CD14-positive monocyte (primary cell): ENCODE measurements at regions not wholly inside any gene's neighbourhood (a gene's known extent, or its start where the extent isn't known, plus 50 kb on each side); places are given as distances from the start of the nearest gene placed in this dataset.

Source experiments
- DNase-seq, 3 donors: peaks; one replicate each; pipeline ENCODE4 v3.0.0-alpha.2; 2011 to 2022
- H2AFZ ChIP-seq: 2 replicates; pipeline ENCODE4 v1.6.0; 2012; ENCODE audit warnings: mild to moderate bottlenecking, low read depth, low read length, inconsistent platforms; ENCODE audit not compliant: insufficient read depth, poor library complexity, severe bottlenecking
- H3K27ac ChIP-seq, 2 donors: 1 replicate in 1 of 2; 2 replicates in 1 of 2; pipeline ENCODE4 v1.5.1; 2012 to 2013; ENCODE audit warnings: low read length in 2 of 2, control low read depth in 1 of 2, inconsistent platforms in 1 of 2, low read depth in 1 of 2, mild to moderate bottlenecking in 1 of 2
- H3K27me3 ChIP-seq, 2 donors: one replicate each; pipeline versions ENCODE4 v1.6.0 to v1.6.1; 2011 to 2013; ENCODE audit warnings: low read length in 2 of 2; ENCODE audit not compliant: control insufficient read depth in 2 of 2, insufficient read depth in 2 of 2
- H3K36me3 ChIP-seq, 2 donors: replicated peaks in 1 of 2; 1 replicate in 1 of 2; 2 replicates in 1 of 2; pipeline versions ENCODE4 v1.5.1 to v1.6.1; 2012 to 2013; ENCODE audit warnings: low read length in 2 of 2, control low read depth in 1 of 2, inconsistent platforms in 1 of 2, mild to moderate bottlenecking in 1 of 2; ENCODE audit not compliant: insufficient read depth in 2 of 2, control insufficient read depth in 1 of 2
- H3K4me1 ChIP-seq, 2 donors: 1 replicate in 1 of 2; 2 replicates in 1 of 2; pipeline versions ENCODE4 v1.5.1 to v1.6.1; 2012 to 2013; ENCODE audit warnings: low read length in 2 of 2, control low read depth in 1 of 2, inconsistent platforms in 1 of 2, mild to moderate bottlenecking in 1 of 2, moderate library complexity in 1 of 2; ENCODE audit not compliant: insufficient read depth in 2 of 2, control insufficient read depth in 1 of 2
- H3K4me2 ChIP-seq: replicated peaks from 2 replicates; pipeline ENCODE3; 2012; ENCODE audit warnings: low read length, moderate library complexity, mild to moderate bottlenecking; ENCODE audit not compliant: poor library complexity, severe bottlenecking; ENCODE audit errors: extremely low read depth
- H3K4me3 ChIP-seq, 3 experiments: fragments of 200-600 bp in 1 of 3; sonication (generic) in 1 of 3; replicated peaks in 1 of 3; 1 replicate in 2 of 3; 2 replicates in 1 of 3; pipeline ENCODE4 v1.5.1; 2011 to 2013; ENCODE audit warnings: low read length in 3 of 3, mild to moderate bottlenecking in 3 of 3, control low read depth in 2 of 3, low read depth in 2 of 3, inconsistent platforms in 1 of 3, moderate library complexity in 1 of 3
- H3K79me2 ChIP-seq: 2 replicates; pipeline ENCODE4 v1.6.0; 2012; ENCODE audit warnings: mild to moderate bottlenecking, control low read depth, inconsistent platforms, low read length, moderate library complexity; ENCODE audit not compliant: insufficient read depth
- H3K9ac ChIP-seq: 2 replicates; pipeline ENCODE4 v1.6.0; 2017; ENCODE audit warnings: low read length, mild to moderate bottlenecking; ENCODE audit not compliant: insufficient read depth, poor library complexity, severe bottlenecking
- H3K9me3 ChIP-seq, 2 donors: replicated peaks in 1 of 2; 1 replicate in 1 of 2; 2 replicates in 1 of 2; pipeline versions ENCODE4 v1.5.1 to v1.6.1; 2012 to 2013; ENCODE audit warnings: low read length in 2 of 2, control low read depth in 1 of 2; ENCODE audit not compliant: control insufficient read depth in 1 of 2, insufficient read depth in 1 of 2
- H4K20me1 ChIP-seq: 2 replicates; pipeline ENCODE4 v1.6.0; 2012; ENCODE audit warnings: mild to moderate bottlenecking, low read length, control low read depth, moderate library complexity; ENCODE audit not compliant: insufficient read depth
- H3K27ac Mint-ChIP-seq, 7 donors: one replicate each; pipeline ENCODE4 v1.8.0; 2020; ENCODE audit warnings: mild to moderate bottlenecking in 7 of 7, mixed read lengths in 7 of 7, moderate library complexity in 6 of 7, inconsistent platforms in 2 of 7
- H3K27me3 Mint-ChIP-seq, 3 donors: one replicate each; pipeline ENCODE4 v1.8.0; 2021 to 2022; ENCODE audit warnings: low read depth in 3 of 3, mild to moderate bottlenecking in 3 of 3, mixed read lengths in 3 of 3, moderate library complexity in 3 of 3, inconsistent platforms in 1 of 3
- H3K36me3 Mint-ChIP-seq, 2 donors: one replicate each; pipeline ENCODE4 v1.8.0; 2020; ENCODE audit warnings: mixed read lengths in 2 of 2, inconsistent platforms in 1 of 2, mild to moderate bottlenecking in 1 of 2
- H3K4me1 Mint-ChIP-seq: one replicate; pipeline ENCODE4 v1.8.0; 2020; ENCODE audit warnings: mild to moderate bottlenecking, mixed read lengths
- H3K4me3 Mint-ChIP-seq, 2 donors: one replicate each; pipeline ENCODE4 v1.8.0; 2020; ENCODE audit warnings: mild to moderate bottlenecking in 2 of 2, mixed read lengths in 2 of 2, moderate library complexity in 1 of 2
- H3K9me3 Mint-ChIP-seq, 7 donors: one replicate each; pipeline ENCODE4 v1.8.0; 2020 to 2022; ENCODE audit warnings: mixed read lengths in 7 of 7, mild to moderate bottlenecking in 6 of 7, moderate library complexity in 6 of 7, inconsistent platforms in 2 of 7
- CTCF ChIP-seq: fragments of 200-600 bp; IDR thresholded peaks from one replicate; pipeline ENCODE4 v1.8.0; 2022; ENCODE audit warnings: antibody characterized with exemption, mild to moderate bottlenecking
- WGBS: methylation state at CpG from one replicate; pipeline ENCODE4 v1.1.5; 2013; ENCODE audit warnings: missing lambda C conversion rate; ENCODE audit not compliant: insufficient coverage; 5-methylcytosine and 5-hydroxymethylcytosine counted together
- intact Hi-C, 2 donors: fragments of 100-400 bp; cut with micrococcal nuclease; formaldehyde crosslinking; loops; one replicate each; pipeline versions ENCODE4 v1.15.0 to v1.15.1; 2023

GRCh38 chr4:146061610-146062334 is 113.7 kb upstream of the LSM6 start:
- Histone ChIP-seq H3K9me3 (no peaks in the 10 kb centered on the region), H3K4me2 (no peak overlapping the region), H3K27ac (no peak overlapping the region), H3K36me3 (no peaks in the 10 kb centered on the region), H3K4me3 (no peak overlapping the region), H2AFZ (no peak overlapping the region), H3K79me2 (no peaks in the 10 kb centered on the region), H3K27me3 (no peaks in the 10 kb centered on the region), H4K20me1 (no peaks in the 10 kb centered on the region), H3K9ac (no peak overlapping the region), H3K4me1 (peaks cover 46 to 47% of the 10 kb centered on the region in 2 donors)
- Mint-ChIP-seq H3K27me3 (peaks cover 2 to 5% (median 4%) of the 10 kb centered on the region in 3 donors), H3K4me3 (no peak overlapping the region), H3K4me1 (peaks cover 21% of the 10 kb centered on the region), H3K36me3 (no peaks in the 10 kb centered on the region), H3K27ac (no peak overlapping the region), H3K9me3 (peaks cover 0 to 11% (median 4%) of the 10 kb centered on the region in 7 donors)
- WGBS, result 73% methylated on average over 2 of the region's 4 CpGs
- DNase-seq, result no peak
- intact Hi-C loops, result no loop called here
- no peak for TF ChIP-seq CTCF

DNA sequence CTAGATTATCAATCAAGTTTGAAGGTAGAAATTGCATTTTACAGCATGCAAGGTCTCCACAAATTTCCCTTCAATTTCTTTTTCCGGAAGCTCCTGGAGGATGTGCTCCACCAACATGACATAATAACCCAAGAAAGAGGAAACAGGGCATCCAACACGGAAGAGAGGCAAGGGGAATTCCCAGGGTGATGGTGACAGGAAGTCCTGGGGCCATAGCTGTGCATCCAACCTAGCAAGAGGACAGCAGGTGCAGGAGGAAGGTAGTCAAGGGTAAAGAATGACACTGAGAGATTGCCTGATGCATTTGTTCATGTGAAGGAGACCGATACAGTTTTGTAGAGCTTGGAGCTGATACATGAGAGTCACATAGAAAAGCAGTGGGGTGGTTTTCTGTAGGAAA is 115.7 kb upstream of the LSM6 start:
- no peaks in the 10 kb centered on the region for H3K36me3 ChIP-seq
- H3K9me3 ChIP-seq, result no peaks in the 10 kb centered on the region
- no peak overlapping the region for H3K9ac ChIP-seq
- no peak overlapping the region for H2AFZ ChIP-seq
- peaks cover 0 to 4% of the 10 kb centered on the region in 2 donors for H3K27me3 ChIP-seq
- Mint-ChIP-seq H3K27ac (no peak overlapping the region), H3K9me3 (peaks cover 0 to 8% (median 4%) of the 10 kb centered on the region in 7 donors), H3K4me3 (no peak overlapping the region), H3K36me3 (no peaks in the 10 kb centered on the region), H3K27me3 (peaks cover 2 to 5% (median 2%) of the 10 kb centered on the region in 3 donors), H3K4me1 (peaks cover 21% of the 10 kb centered on the region)
- H3K4me2 ChIP-seq, result peak overlapping the region; percentile 47
- no peaks in the 10 kb centered on the region for H4K20me1 ChIP-seq
- peaks cover 46 to 47% of the 10 kb centered on the region in 2 donors for H3K4me1 ChIP-seq
- DNase-seq, result peak; percentile 52 to 93 (median 71)
- peak overlapping the region in 1 of 3 experiments; percentile 52 for H3K4me3 ChIP-seq
- TF ChIP-seq CTCF, result no peak
- intact Hi-C loops, result no loop called here
- WGBS, result no CpG with 5 or more reads among the region's 3 CpGs
- peak overlapping the region; percentile 65 to 78 for H3K27ac ChIP-seq
- H3K79me2 ChIP-seq, result no peaks in the 10 kb centered on the region
